NT2/D1 (cell line): ENCODE measurements at regions not wholly inside any gene's neighbourhood (a gene's known extent, or its start where the extent isn't known, plus 50 kb on each side); places are given as distances from the start of the nearest gene placed in this dataset.

Experiments
- SUZ12 ChIP-seq: IDR thresholded peaks from 2 replicates; pipeline ENCODE4 v1.6.1; 2011; ENCODE audit not compliant: insufficient read length, insufficient read depth; ENCODE audit errors: extremely low read depth
- ZNF274 ChIP-seq: IDR thresholded peaks from 2 replicates; pipeline ENCODE4 v1.6.1; 2011; ENCODE audit warnings: mild to moderate bottlenecking, low read depth, low read length

GRCh38 chrX:1027133-1027532 is 185.3 kb downstream of the CRLF2 start:
- TF ChIP-seq ZNF274 (no peak), SUZ12 (no peak)
